Progenitor cell of endocrine pancreas (in vitro differentiated cells): ENCODE measurements at regions not wholly inside any gene's neighbourhood (a gene's known extent, or its start where the extent isn't known, plus 50 kb on each side); places are given as distances from the start of the nearest gene placed in this dataset.

Experiments
- DNase-seq: peaks from one replicate; pipeline ENCODE4 v3.0.0; 2021; ENCODE audit warnings: low spot score; ENCODE audit not compliant: unreplicated experiment
- H3K27ac Mint-ChIP-seq: 2 replicates; pipeline ENCODE4 v1.8.0; 2021; ENCODE audit warnings: mild to moderate bottlenecking, moderate library complexity, mixed read lengths
- H3K27me3 Mint-ChIP-seq: 2 replicates; pipeline ENCODE4 v1.8.0; 2021; ENCODE audit warnings: mixed read lengths
- H3K36me3 Mint-ChIP-seq: 2 replicates; pipeline ENCODE4 v1.8.0; 2022; ENCODE audit warnings: mixed read lengths; ENCODE audit not compliant: insufficient read depth
- H3K4me1 Mint-ChIP-seq: 2 replicates; pipeline ENCODE4 v1.8.0; 2021; ENCODE audit warnings: low read depth, mixed read lengths
- H3K4me3 Mint-ChIP-seq: 2 replicates; pipeline ENCODE4 v1.8.0; 2021; ENCODE audit warnings: low read depth, mild to moderate bottlenecking, moderate library complexity, mixed read lengths
- H3K9me3 Mint-ChIP-seq: 2 replicates; pipeline ENCODE4 v1.8.0; 2021; ENCODE audit warnings: low read depth, mixed read lengths
- TF ChIP-seq, protein P1 (sequence below): fragments of 200-600 bp; sonication (generic); IDR thresholded peaks from one replicate; pipeline ENCODE4 v1.5.0; 2021; ENCODE audit warnings: antibody characterized with exemption, mild to moderate bottlenecking; ENCODE audit not compliant: unreplicated experiment

DNA sequence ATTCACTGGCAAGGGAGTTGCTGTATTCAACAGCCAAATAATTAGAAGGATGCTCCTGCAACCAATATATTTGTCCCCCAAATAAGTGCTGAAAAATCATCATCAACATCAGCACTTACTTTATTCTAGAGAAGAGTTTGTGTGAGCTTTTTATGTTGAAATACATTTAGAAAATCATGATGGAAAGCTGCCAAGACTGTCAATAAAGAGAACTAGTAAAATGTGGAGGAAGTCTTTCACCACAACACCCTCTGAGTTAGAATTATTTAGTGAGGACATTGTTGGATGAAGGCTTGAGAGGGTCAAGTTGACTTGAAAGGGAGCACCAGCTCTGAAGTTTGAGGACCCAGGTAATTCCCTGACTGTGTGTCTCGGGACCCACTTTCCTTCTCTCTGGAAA is 100.2 kb upstream of the TBCA start:
- H3K27me3 Mint-ChIP-seq = peaks cover 55% of the 10 kb centered on the region
- no peak for DNase-seq
- no peaks in the 10 kb centered on the region for H3K4me1 Mint-ChIP-seq
- H3K27ac Mint-ChIP-seq = no peak overlapping the region
- no peaks in the 10 kb centered on the region for H3K36me3 Mint-ChIP-seq
- no peaks in the 10 kb centered on the region for H3K9me3 Mint-ChIP-seq
- H3K4me3 Mint-ChIP-seq = no peak overlapping the region
- TF ChIP-seq, protein P1, sequence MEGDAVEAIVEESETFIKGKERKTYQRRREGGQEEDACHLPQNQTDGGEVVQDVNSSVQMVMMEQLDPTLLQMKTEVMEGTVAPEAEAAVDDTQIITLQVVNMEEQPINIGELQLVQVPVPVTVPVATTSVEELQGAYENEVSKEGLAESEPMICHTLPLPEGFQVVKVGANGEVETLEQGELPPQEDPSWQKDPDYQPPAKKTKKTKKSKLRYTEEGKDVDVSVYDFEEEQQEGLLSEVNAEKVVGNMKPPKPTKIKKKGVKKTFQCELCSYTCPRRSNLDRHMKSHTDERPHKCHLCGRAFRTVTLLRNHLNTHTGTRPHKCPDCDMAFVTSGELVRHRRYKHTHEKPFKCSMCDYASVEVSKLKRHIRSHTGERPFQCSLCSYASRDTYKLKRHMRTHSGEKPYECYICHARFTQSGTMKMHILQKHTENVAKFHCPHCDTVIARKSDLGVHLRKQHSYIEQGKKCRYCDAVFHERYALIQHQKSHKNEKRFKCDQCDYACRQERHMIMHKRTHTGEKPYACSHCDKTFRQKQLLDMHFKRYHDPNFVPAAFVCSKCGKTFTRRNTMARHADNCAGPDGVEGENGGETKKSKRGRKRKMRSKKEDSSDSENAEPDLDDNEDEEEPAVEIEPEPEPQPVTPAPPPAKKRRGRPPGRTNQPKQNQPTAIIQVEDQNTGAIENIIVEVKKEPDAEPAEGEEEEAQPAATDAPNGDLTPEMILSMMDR = no peak

DNA sequence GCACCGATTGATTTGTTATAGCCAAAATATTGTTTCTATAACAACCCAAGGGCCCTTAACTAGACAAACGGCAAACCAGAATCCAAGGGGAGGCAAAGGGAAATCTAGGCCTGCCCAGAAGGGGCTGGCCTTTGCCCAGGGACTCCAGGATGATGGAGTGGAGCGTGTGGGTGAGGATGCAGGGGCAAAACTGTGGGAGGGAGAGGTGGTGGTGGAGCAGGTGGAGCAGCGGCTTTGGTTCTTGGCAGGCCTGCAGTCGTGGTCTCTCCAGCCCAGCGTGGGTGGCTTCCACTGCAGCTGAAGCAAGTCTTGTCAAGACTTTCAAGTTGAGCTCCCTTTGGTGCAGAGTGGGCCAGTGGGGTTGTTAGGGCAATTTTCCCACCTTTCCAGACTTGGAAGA is 98.6 kb upstream of the TBCA start:
- Mint-ChIP-seq H3K4me3 (no peak overlapping the region), H3K4me1 (no peaks in the 10 kb centered on the region), H3K36me3 (no peaks in the 10 kb centered on the region), H3K27ac (no peak overlapping the region), H3K9me3 (no peaks in the 10 kb centered on the region), H3K27me3 (peaks cover 53% of the 10 kb centered on the region)
- no peak for DNase-seq
- TF ChIP-seq, protein P1 = no peak

DNA sequence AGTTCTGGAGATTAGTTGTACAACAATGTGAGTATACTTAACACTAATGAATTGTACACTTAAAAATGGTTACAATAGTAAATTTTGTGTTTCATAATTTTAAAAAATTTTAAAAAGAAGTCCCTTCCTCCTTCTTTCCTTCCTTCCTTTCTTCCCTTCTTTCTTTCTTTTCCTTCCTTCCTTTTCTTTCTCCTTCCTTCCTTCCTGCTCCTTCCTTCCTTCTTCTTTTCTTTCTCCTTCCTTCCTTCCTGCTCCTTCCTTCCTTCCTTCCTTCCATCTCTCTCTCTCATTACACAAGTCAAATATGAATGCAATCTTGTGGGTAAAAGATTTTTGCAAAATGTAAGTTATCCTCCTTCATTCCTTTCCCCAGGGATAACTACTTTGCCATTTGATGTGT is 97.1 kb upstream of the TBCA start:
- peaks cover 51% of the 10 kb centered on the region for H3K27me3 Mint-ChIP-seq
- no peak overlapping the region for H3K27ac Mint-ChIP-seq
- H3K9me3 Mint-ChIP-seq = no peaks in the 10 kb centered on the region
- TF ChIP-seq, protein P1 = no peak
- no peaks in the 10 kb centered on the region for H3K4me1 Mint-ChIP-seq
- no peak for DNase-seq
- H3K4me3 Mint-ChIP-seq = no peak overlapping the region
- H3K36me3 Mint-ChIP-seq = no peaks in the 10 kb centered on the region

DNA sequence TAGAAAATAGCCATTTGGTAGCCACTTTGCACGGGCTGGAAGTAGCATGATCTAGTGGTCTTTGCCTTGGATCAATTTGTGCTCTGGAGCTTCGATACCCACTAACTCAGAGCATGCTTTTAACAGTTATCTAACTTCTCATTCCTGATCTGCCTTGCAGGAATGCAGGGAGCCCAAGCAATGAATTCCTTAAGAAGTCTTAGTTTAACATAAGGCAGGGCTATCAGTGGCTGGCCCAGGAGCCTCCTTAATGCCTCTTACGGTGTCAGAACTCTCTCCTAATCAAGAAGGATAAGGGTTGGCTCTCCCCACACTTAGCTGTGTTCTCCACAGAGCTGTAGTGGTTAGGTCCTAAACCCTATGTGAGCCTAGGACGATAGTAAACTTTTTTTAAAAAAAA is 95.8 kb upstream of the TBCA start:
- Mint-ChIP-seq H3K36me3 (no peaks in the 10 kb centered on the region), H3K9me3 (no peaks in the 10 kb centered on the region), H3K27ac (no peak overlapping the region), H3K4me1 (no peaks in the 10 kb centered on the region), H3K4me3 (no peak overlapping the region), H3K27me3 (peaks cover 45% of the 10 kb centered on the region)
- TF ChIP-seq, protein P1 = no peak
- DNase-seq = no peak

DNA sequence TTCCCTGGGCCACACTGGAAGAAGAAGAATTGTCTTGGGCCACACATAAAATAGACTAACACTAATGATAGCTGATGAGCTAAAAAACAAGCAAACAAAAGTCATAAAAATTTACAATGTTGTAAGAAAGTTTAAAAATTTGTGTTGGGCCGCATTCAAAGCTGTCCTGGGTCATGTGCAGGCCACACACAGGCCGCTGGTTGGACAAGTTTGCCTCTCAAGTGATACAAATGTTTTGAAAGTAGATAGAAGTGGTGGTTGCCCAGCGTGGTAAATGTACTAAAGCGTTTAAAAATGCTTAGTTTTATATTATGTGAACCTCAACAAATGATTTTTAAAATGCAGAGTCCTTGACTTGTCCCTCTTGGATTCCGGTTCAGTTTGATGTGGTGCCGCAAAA is 94.9 kb upstream of the TBCA start:
- Mint-ChIP-seq H3K4me3 (no peak overlapping the region), H3K27ac (no peak overlapping the region), H3K4me1 (no peaks in the 10 kb centered on the region), H3K27me3 (peaks cover 39% of the 10 kb centered on the region), H3K9me3 (no peaks in the 10 kb centered on the region), H3K36me3 (no peaks in the 10 kb centered on the region)
- TF ChIP-seq, protein P1 = no peak
- DNase-seq = no peak
